ENCODE measurements at regions not wholly inside any gene's neighbourhood (a gene's known extent, or its start where the extent isn't known, plus 50 kb on each side); places are given as distances from the start of the nearest gene placed in this dataset.

GRCh38 chr10:28981007-28981406 is 303.7 kb downstream of the BAMBI start:
- 84 to 85% methylated on average over 3 of the region's 3 CpGs for WGBS, 2 donors
- TF ChIP-seq CTCF (IDR thresholded peaks at IDR 0.05) = no peak
- TF ChIP-seq POLR2A (IDR thresholded peaks at IDR 0.05) = no peak
- no peak overlapping the region for H3K4me3 ChIP-seq (ENCODE audit: low read depth, poor library complexity, severe bottlenecking)
- intact Hi-C loops (cut with DNase I; ENCODE audit: low total_unique reads) = no loop called here
- no peak for DNase-seq (ENCODE audit: low spot score in 2 of 2)

- 89% methylated on average over 6 of the region's 6 CpGs for WGBS, 2 donors
- H3K4me3 ChIP-seq (ENCODE audit: low read depth, poor library complexity, severe bottlenecking) = no peak overlapping the region
- TF ChIP-seq POLR2A (IDR thresholded peaks at IDR 0.05) (no peak), CTCF (IDR thresholded peaks at IDR 0.05) (no peak)
- no peak for DNase-seq (ENCODE audit: low spot score in 2 of 2)
- intact Hi-C loops (cut with DNase I; ENCODE audit: low total_unique reads) = no loop called here
These were observed 305.7 kb downstream of the BAMBI start for GRCh38 chr10:28982974-28983373.

- WGBS, 2 donors = 50 to 56% methylated on average over 3 of the region's 3 CpGs
- no peak for DNase-seq (ENCODE audit: low spot score in 2 of 2)
- H3K4me3 ChIP-seq (ENCODE audit: low read depth, poor library complexity, severe bottlenecking) = no peak overlapping the region
- no peak for TF ChIP-seq POLR2A (IDR thresholded peaks at IDR 0.05)
- TF ChIP-seq CTCF (IDR thresholded peaks at IDR 0.05) = no peak
- intact Hi-C loops (cut with DNase I; ENCODE audit: low total_unique reads) = no loop called here
These were observed 305.1 kb upstream of the LYZL1 start for GRCh38 chr10:28983799-28984198.

GRCh38 chr10:28984431-28984830 is 304.4 kb upstream of the LYZL1 start:
- no peak overlapping the region for H3K4me3 ChIP-seq (ENCODE audit: low read depth, poor library complexity, severe bottlenecking)
- TF ChIP-seq CTCF (IDR thresholded peaks at IDR 0.05) (no peak), POLR2A (IDR thresholded peaks at IDR 0.05) (no peak)
- peak; percentile 58 to 92 for DNase-seq (ENCODE audit: low spot score in 2 of 2)
- intact Hi-C loops (cut with DNase I; ENCODE audit: low total_unique reads) = no loop called here
- 23 to 25% methylated on average over 6 of the region's 6 CpGs for WGBS, 2 donors

GRCh38 chr10:28985137-28985885 is 303.6 kb upstream of the LYZL1 start:
- WGBS, 2 donors = 74 to 76% methylated on average over 8 of the region's 8 CpGs
- DNase-seq (ENCODE audit: low spot score in 2 of 2) = no peak
- TF ChIP-seq CTCF (IDR thresholded peaks at IDR 0.05) (no peak), POLR2A (IDR thresholded peaks at IDR 0.05) (no peak)
- no peak overlapping the region for H3K4me3 ChIP-seq (ENCODE audit: low read depth, poor library complexity, severe bottlenecking)
- intact Hi-C loops (cut with DNase I; ENCODE audit: low total_unique reads) = no loop called here

Measured in lower leg skin (tissue), 4 donors.